GM20000 (cell line): ENCODE measurements at regions not wholly inside any gene's neighbourhood (a gene's known extent, or its start where the extent isn't known, plus 50 kb on each side); places are given as distances from the start of the nearest gene placed in this dataset.

Experiments
- DNase-seq: peaks from one replicate; pipeline ENCODE4 v3.0.0; 2012; ENCODE audit warnings: low spot score
- TF ChIP-seq, protein P1 (sequence below): IDR thresholded peaks from 2 replicates; pipeline ENCODE4 v1.5.1; 2012; ENCODE audit warnings: mild to moderate bottlenecking, control low read depth; ENCODE audit errors: extremely low read depth, missing control alignments

DNA sequence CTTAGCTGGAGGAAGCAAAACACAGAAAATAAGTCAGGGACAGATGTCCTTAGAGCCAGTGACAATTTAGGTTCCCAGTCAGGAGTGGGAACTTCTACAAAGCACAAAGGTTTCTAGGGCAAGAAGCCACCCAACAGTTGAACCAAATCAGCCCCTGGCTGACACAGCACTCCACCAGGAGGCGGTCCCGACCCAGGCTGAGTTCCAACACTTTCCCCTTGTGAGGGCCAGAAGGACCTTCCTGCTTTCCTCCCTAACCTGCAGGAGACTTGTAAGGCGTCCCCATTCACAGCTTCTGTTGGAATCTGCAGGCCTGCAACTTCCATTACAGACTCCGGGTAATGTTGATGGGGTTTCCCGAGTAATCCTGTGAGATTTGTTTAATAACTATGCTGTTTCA is 416.4 kb upstream of the IRX1 start:
- TF ChIP-seq, protein P1, sequence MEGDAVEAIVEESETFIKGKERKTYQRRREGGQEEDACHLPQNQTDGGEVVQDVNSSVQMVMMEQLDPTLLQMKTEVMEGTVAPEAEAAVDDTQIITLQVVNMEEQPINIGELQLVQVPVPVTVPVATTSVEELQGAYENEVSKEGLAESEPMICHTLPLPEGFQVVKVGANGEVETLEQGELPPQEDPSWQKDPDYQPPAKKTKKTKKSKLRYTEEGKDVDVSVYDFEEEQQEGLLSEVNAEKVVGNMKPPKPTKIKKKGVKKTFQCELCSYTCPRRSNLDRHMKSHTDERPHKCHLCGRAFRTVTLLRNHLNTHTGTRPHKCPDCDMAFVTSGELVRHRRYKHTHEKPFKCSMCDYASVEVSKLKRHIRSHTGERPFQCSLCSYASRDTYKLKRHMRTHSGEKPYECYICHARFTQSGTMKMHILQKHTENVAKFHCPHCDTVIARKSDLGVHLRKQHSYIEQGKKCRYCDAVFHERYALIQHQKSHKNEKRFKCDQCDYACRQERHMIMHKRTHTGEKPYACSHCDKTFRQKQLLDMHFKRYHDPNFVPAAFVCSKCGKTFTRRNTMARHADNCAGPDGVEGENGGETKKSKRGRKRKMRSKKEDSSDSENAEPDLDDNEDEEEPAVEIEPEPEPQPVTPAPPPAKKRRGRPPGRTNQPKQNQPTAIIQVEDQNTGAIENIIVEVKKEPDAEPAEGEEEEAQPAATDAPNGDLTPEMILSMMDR: no peak
- DNase-seq: no peak

- no peak for DNase-seq
- TF ChIP-seq, protein P1: no peak
Observed at GRCh38 chr5:3177338-3177737, 418.3 kb upstream of the IRX1 start.

DNA sequence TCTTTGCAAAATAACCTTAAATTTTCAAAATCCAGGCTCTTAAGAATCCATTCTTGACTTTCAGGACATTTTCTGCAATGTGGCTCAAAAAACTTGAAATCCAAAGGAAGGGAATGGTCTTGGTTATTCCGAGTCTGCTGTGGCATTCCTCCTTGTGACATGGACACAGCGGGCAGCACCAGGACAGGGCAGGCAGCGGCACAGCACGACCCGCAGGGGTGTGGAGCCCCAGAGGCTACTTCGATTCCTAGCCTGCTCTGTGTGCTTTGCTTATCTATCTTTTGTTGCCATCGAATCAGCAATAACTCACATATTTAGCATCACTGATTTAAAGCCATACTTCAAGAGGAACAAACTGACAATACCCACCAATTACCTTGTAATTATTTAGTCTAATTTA is 420.2 kb upstream of the IRX1 start:
- DNase-seq: no peak

DNA sequence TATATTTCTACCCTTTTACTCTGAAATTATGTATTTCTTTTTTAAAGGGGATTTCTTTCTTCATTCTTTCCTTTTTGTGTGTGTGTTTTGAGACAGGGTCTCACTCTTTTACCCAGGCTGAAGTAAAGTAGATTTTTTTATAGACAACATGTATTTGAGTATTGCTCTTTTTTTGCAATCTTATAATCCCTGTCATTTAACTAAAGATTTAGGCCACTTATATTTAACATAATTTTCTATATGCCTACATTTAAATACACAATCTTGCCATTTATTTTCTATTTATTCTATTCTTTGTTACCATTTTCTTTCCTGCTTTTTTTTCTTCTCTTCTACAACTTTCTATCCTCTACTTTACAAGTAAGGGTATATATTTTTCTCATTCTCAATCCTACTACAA is 416.0 kb upstream of the IRX2 start:
- TF ChIP-seq, protein P1: no peak
- DNase-seq: no peak

More for the DNA sequence above, 420.2 kb upstream of the IRX1 start:
- TF ChIP-seq, protein P1: no peak

DNA sequence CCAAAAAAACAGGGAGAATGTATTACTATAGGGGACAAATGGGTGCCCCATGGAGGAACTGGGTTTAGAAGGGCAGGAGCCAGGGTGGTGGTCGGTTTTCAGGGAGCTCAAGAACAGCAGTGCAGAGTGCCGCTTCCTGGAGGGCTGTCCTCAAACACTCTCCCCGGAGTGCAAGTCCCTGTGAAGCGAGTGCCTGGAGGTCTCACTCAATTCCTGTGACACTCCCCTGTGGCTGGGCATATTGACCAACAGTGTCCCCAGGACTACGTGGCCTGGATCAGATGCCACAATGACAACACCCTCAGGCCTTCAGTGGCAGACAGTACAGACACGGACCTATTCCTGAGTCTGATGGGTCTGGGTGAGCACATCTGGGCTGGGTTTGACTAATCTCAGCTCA is 412.1 kb upstream of the IRX2 start:
- TF ChIP-seq, protein P1: no peak
- DNase-seq: no peak

- TF ChIP-seq, protein P1: no peak
- no peak for DNase-seq
Observed at GRCh38 chr5:3161672-3162071, 410.2 kb upstream of the IRX2 start.

GRCh38 chr5:3157214-3157613 is 405.7 kb upstream of the IRX2 start:
- TF ChIP-seq, protein P1: no peak
- DNase-seq: no peak
